Lower leg skin (tissue), 3 donors: ENCODE measurements at regions not wholly inside any gene's neighbourhood (a gene's known extent, or its start where the extent isn't known, plus 50 kb on each side); places are given as distances from the start of the nearest gene placed in this dataset.

Experiments
- CTCF ChIP-seq, 3 donors: fragments of 450-650 bp; IDR thresholded peaks; one replicate each; pipeline ENCODE4 v1.5.1; 2016; ENCODE audit warnings: antibody characterized with exemption in 3 of 3, mild to moderate bottlenecking in 3 of 3, moderate library complexity in 2 of 3
- POLR2A ChIP-seq, 2 donors: fragments of 450-650 bp; IDR thresholded peaks; one replicate each; pipeline ENCODE4 v1.6.1; 2016 to 2017; ENCODE audit warnings: antibody characterized with exemption in 2 of 2, mild to moderate bottlenecking in 1 of 2, moderate library complexity in 1 of 2

- TF ChIP-seq CTCF (IDR thresholded peaks at IDR 0.05) (no peak), POLR2A (IDR thresholded peaks at IDR 0.05) (no peak)
Observed at GRCh38 chr11:11742486-11742885, 99.3 kb upstream of the USP47 start.
